ENCODE measurements at regions not wholly inside any gene's neighbourhood (a gene's known extent, or its start where the extent isn't known, plus 50 kb on each side); places are given as distances from the start of the nearest gene placed in this dataset.

- TF ChIP-seq CEBPB (IDR thresholded peaks at IDR 0.05; ENCODE audit: low read depth, low read length) (no peak), POLR2A (IDR thresholded peaks at IDR 0.05; ENCODE audit: low read depth, low read length) (no peak)
- TF ChIP-seq, protein P1, sequence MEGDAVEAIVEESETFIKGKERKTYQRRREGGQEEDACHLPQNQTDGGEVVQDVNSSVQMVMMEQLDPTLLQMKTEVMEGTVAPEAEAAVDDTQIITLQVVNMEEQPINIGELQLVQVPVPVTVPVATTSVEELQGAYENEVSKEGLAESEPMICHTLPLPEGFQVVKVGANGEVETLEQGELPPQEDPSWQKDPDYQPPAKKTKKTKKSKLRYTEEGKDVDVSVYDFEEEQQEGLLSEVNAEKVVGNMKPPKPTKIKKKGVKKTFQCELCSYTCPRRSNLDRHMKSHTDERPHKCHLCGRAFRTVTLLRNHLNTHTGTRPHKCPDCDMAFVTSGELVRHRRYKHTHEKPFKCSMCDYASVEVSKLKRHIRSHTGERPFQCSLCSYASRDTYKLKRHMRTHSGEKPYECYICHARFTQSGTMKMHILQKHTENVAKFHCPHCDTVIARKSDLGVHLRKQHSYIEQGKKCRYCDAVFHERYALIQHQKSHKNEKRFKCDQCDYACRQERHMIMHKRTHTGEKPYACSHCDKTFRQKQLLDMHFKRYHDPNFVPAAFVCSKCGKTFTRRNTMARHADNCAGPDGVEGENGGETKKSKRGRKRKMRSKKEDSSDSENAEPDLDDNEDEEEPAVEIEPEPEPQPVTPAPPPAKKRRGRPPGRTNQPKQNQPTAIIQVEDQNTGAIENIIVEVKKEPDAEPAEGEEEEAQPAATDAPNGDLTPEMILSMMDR (conservative IDR thresholded peaks at IDR 0.05; ENCODE audit: low read depth, low read length), result no peak
These were observed 263.8 kb downstream of the ARHGAP12 start for GRCh38 chr10:31664803-31665202.
